Epidermal melanocyte (primary cell): ENCODE measurements at regions not wholly inside any gene's neighbourhood (a gene's known extent, or its start where the extent isn't known, plus 50 kb on each side); places are given as distances from the start of the nearest gene placed in this dataset.

Experiments
- DNase-seq: peaks from one replicate; pipeline ENCODE4 v3.0.0; 2011; ENCODE audit warnings: low spot score; ENCODE audit not compliant: insufficient read length

DNA sequence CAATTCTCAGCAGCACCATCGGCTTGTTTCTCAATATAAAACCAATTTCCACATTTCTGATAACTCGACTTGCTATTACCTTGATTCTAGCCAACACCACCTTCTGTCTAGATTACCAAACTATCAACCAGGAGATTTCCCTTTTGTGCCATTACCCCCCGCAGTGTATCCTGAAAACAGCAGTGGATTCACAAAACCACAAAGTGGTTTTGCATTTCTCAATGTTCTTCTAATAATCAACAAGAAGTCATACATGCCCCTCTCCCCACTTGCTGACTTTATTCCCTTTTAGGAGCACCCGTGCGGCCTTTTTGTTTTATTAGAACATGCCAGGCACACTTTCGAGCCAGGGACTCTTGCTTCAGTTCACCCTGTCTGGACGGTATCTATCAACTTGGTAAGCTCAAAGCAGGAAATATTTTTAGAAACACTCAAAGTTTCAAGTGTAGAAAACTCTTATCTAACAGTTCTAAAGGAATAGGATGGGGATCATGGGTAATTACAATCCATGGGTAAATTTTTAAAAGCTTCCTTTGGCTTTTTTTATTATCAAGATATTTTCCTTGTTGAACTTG, 967.4 kb downstream of the EFNB2 start:
- no peak for DNase-seq

DNA sequence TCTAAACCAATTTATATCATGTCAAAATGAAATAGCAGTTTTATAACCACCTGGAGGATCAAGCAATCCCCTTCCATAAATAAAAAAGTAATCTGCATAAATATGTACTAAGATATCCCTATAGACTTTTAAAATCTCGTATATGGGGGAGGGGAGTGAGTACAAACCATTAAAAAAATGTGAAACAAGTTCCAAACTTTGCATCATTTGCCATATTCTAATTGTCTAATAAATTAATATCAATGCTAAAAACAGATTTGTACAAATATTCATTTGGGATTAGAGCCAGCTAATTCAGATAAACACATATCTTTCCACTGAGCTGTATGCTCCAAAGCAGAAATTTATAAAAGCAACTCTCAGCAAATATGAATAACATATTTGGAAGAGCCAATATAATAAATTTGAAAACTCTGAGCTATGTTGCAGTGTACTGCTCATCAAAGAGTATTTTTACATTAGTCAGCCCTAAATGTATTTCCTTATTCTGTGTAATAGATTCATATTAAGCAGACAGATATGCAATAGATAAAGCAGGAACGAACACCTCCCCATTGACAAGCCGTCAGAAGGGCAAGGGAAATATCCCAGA, 970.2 kb downstream of the EFNB2 start:
- DNase-seq: no peak

DNA sequence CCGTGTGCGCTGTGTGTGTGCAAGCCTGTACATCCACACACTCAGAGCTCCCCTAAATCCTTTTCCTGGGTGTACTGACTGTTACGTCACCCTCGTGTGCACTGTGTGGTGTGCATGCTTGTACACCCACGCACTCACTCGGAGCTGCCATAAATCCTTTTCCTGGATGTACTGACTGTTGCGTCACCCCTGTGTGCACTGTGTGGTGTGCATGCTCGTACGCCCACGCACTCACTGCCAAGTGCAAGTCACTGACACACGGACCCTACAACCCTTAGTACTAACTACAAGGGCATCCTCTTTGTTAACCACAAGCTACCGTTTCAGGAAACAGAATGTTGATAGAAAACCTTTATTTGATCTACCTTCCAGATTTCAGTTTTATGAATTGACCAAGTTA, 983.4 kb downstream of the EFNB2 start:
- no peak for DNase-seq

GRCh38 chr13:105547851-105548250, 987.6 kb downstream of the EFNB2 start:
- no peak for DNase-seq

DNA sequence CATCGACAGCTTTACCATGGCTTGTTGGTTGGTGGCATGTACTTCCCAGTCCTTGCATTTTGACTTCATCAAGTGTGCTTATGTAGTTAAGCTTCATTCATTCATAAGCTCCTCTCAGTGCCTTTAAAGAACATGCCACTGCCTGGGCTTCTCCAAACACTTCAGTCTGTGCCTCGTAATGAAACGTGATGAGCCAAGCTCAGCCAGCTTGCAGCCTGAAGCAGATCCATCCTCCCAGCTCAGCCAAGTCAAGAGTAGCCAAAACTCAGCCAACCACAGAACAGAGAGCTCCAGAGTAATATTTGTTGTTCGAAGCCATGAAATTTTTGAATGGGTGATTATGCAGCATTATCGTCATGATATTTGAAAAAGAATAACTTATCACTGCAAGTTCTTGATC, 989.7 kb downstream of the EFNB2 start:
- DNase-seq: no peak

GRCh38 chr13:105543742-105544141, 991.7 kb downstream of the EFNB2 start:
- DNase-seq: no peak

DNA sequence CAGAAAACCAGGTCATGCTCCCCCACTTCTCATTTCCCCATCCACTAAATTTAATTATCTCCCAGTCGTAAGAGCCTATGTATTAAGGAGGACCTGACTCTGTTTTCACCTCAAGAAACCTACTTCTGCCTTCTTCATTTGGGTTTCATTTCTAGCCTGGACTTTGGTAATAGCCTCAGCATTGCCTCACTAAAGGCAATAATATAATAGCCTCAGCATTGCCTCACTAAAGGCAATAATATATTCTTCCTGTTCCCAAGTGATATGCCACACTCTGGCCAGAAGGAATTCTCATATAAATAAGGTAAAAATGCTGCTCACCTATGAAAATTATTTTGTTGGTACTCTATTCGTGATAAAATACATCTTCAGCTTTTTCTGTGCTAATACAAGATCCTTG, 993.9 kb downstream of the EFNB2 start:
- no peak for DNase-seq

DNA sequence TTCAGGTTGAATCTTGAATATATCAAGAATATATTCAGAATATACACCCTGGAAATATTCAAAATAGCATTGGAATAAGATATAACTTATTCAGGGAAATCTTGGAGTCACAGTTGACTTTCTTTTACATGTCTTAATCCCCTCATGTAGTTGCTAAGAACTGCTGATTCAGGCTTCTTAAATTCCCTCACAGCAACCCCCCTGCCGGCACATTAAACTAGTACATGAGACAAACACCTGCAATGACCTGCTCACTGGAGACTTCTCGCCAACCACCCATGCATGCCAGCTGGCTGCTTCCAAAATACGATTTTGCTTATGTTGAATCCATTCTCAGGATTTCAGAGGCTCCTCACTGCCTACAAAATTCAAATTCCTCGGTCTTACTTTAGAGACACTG, 997.1 kb downstream of the EFNB2 start:
- DNase-seq: no peak

DNA sequence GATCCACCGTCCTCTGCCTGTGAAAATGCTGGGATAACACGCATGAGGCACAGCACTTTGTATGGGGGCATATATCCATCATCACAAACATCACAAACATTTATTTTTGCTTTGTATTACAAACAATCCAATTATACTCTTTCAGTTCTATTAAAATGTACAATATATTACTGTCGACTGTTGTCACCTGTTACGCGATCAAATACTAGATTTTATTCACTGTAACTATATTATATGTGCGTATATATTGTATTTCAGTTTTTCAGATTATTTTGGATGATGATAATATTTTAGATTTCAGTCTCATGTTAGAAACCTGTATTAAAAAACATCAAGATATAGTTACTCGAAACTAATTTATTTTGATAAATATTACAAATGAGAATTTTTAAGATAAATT, 998.3 kb downstream of the EFNB2 start:
- no peak for DNase-seq

GRCh38 chr13:105530468-105530867, 1005.0 kb downstream of the EFNB2 start:
- DNase-seq: no peak

DNA sequence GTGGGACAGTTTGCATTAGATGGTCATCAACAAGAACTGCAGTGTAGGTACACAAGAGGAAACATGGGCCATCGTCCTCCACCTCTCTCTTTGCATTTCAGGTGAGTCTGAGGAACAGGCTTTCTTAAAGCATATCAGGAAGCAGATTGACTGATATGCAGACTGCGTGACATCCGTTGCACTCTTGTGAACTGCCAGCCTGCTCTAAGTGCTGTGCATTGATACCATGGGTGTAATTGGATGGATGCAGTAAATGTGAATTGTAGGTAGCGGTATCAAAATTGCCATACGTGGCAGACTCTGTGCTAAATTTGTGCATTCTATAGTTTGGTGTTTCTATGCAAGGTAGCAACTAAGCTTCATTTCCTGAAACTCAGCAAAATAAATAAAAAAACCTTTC, 1008.3 kb downstream of the EFNB2 start:
- DNase-seq: no peak

- DNase-seq: no peak
Measured at GRCh38 chr13:105519771-105520170, 1015.7 kb downstream of the EFNB2 start.

GRCh38 chr13:105518086-105518485, 1017.4 kb downstream of the EFNB2 start:
- DNase-seq: no peak

GRCh38 chr13:105514401-105514800, 1021.1 kb downstream of the EFNB2 start:
- no peak for DNase-seq

- no peak for DNase-seq
Measured at GRCh38 chr13:105513448-105513847, 1022.0 kb downstream of the EFNB2 start.

- no peak for DNase-seq
Measured at GRCh38 chr13:105509981-105510762, 1025.3 kb downstream of the EFNB2 start.

GRCh38 chr13:105506463-105506862, 1029.0 kb downstream of the EFNB2 start:
- no peak for DNase-seq

DNA sequence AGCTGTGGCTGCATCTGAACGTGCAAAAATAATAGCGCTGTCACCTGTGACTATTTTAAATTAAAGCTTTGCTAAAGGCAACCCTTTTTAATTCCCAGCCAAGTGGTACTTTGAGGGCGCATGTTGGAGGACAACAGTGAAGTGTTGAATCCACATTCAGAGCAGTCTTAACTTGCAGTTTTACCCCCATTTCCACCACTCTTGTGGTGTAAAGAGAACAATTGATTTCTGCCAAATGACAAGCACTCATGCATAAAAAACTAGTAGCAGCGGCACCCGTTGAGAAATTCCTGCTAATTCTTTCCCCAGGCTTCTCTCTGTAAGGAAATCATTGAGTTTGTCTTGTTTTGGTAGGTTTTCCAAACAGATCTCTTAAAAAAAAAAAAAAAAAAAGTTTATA, 1033.3 kb downstream of the EFNB2 start:
- DNase-seq: no peak

DNA sequence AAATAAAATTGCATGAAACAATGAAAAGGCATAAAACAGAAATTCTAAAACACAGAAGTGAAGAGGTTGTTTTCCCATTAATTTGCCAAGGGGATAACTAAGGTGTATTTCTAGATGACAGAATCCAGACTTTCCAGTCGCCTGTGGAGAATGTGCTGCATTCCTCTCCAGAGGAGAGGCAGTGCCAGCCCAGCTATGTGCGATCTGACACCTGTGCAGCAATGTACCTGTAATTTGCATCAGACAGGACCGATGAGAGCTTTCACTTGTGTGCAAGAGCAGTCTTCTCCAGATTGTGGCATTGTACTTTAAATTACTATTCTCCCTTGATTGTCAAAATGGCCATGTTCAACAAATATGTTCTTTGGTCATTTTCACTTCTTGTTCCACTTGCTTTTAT, 1037.9 kb downstream of the EFNB2 start:
- no peak for DNase-seq

GRCh38 chr13:105492216-105492615, 1043.2 kb downstream of the EFNB2 start:
- no peak for DNase-seq

DNA sequence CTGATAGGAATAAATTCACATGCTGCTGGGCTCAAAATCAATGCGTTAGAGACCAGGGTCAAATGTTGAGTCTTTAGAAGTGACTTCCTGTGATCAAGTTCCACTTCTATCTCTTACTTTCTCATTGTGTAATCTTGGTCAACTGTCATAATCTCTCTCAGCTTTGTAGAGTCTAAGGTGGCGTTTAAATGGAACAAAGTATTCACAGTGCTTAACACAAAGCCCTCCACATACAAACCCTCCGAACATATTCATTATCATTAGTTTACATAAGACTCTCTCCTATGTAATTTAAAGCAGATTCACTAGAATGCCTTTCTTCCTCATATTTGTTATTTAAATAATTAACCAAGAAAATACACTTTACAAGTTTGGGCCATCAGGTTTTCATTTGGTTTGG, 1044.1 kb downstream of the EFNB2 start:
- no peak for DNase-seq

GRCh38 chr13:105485081-105485480, 1050.4 kb downstream of the EFNB2 start:
- DNase-seq: no peak
